K562 (cell line): ENCODE measurements at regions not wholly inside any gene's neighbourhood (a gene's known extent, or its start where the extent isn't known, plus 50 kb on each side); places are given as distances from the start of the nearest gene placed in this dataset.

Experiments used
- ATAC-seq: fragments of 200-7000 bp; cut with Tn5 transposase; 3 replicates; pipeline ENCODE4 v1.9.1; 2020; ENCODE audit warnings: moderate library complexity
- BruUV-seq: library from RNA; stranded (reverse); fragments of 400-500 nt; replicated peaks from 2 replicates; lab custom pipeline; 2021; lab: Mats Ljungman, UMichigan
- CTCF ChIA-PET: fragments of 300-600 bp; formaldehyde crosslinking; extraction: SDS; loops from one replicate; lab custom pipeline; 2021; ENCODE audit warnings: low intra/inter-chr PET ratio; lab: Yijun Ruan, JAX
- POLR2A ChIA-PET: fragments of 300-600, 350-650 bp; sonication (Branson Sonifier 250); formaldehyde crosslinking; extraction: SDS; loops from one replicate; lab custom pipeline; 2021; ENCODE audit warnings: antibody characterized with exemption, inconsistent platforms; lab: Yijun Ruan, JAX
- DNase-seq, 4 experiments: peaks; one replicate each; pipeline versions ENCODE4 v3.0.0 to v3.0.0-alpha.2; 2011 to 2018; ENCODE audit warnings: low spot score in 3 of 4, mixed read lengths in 3 of 4; ENCODE audit errors: extremely low read depth in 1 of 4
- FAIRE-seq: peaks from 2 replicates; lab custom pipeline; 2011; peaks lifted over from hg19 to GRCh38; lab: Jason Lieb, UNC
- H2AFZ ChIP-seq: 2 replicates; pipeline ENCODE4 v1.6.0; 2011; ENCODE audit warnings: low read depth, low read length, control low read depth, inconsistent platforms
- H3K27ac ChIP-seq: fragments of 200-600 bp; 3 replicates; pipeline ENCODE4 v1.8.0; 2011; ENCODE audit warnings: low read depth, mild to moderate bottlenecking, control low read depth, inconsistent platforms, low read length, moderate library complexity, mixed read lengths; ENCODE audit errors: extremely low read depth
- H3K27me3 ChIP-seq, 2 experiments: fragments of 300-600 bp in 1 of 2; 2 replicates in 1 of 2; 3 replicates in 1 of 2; pipeline versions ENCODE4 v1.6.0 to v1.8.0; 2011; ENCODE audit warnings: inconsistent platforms in 2 of 2, low read length in 2 of 2, mild to moderate bottlenecking in 1 of 2, mixed read lengths in 1 of 2, moderate library complexity in 1 of 2; ENCODE audit not compliant: control insufficient read depth in 2 of 2, insufficient read depth in 2 of 2
- H3K36me3 ChIP-seq: fragments of 300-600 bp; 3 replicates; pipeline ENCODE4 v1.8.0; 2011; ENCODE audit warnings: mild to moderate bottlenecking, low read length, inconsistent platforms; ENCODE audit not compliant: control insufficient read depth, insufficient read depth
- H3K4me1 ChIP-seq, 2 experiments: fragments of 200-600 bp in 1 of 2; replicated peaks in 1 of 2; 2 replicates in 1 of 2; 3 replicates in 1 of 2; pipeline versions ENCODE4 v1.5.1 to v1.8.0; 2011; ENCODE audit warnings: inconsistent platforms in 2 of 2, low read length in 2 of 2, mild to moderate bottlenecking in 1 of 2, mixed read lengths in 1 of 2, moderate library complexity in 1 of 2; ENCODE audit not compliant: control insufficient read depth in 2 of 2, insufficient read depth in 2 of 2
- H3K4me2 ChIP-seq: 2 replicates; pipeline ENCODE4 v1.6.1; 2011; ENCODE audit warnings: low read length, control low read depth, inconsistent platforms, mixed read lengths; ENCODE audit not compliant: insufficient read depth
- H3K4me3 ChIP-seq: fragments of 200-600 bp; sonication (generic), shearing (Covaris generic); 2 replicates; pipeline ENCODE4 v1.5.1; 2016; ENCODE audit warnings: control low read depth, inconsistent platforms
- H3K79me2 ChIP-seq: fragments of 200-600 bp; 3 replicates; pipeline ENCODE4 v1.8.0; 2011; ENCODE audit warnings: low read length, inconsistent platforms; ENCODE audit not compliant: control insufficient read depth, insufficient read depth
- H3K9ac ChIP-seq, 2 experiments: 2 replicates each; pipeline versions ENCODE4 v1.6.0 to v1.6.1; 2011; ENCODE audit warnings: low read depth in 2 of 2, low read length in 2 of 2, control low read depth in 1 of 2, inconsistent platforms in 1 of 2, mild to moderate bottlenecking in 1 of 2, mixed read lengths in 1 of 2; ENCODE audit not compliant: insufficient read depth in 1 of 2
- H3K9me1 ChIP-seq: one replicate; pipeline ENCODE4 v1.6.0; 2011; ENCODE audit warnings: inconsistent platforms, mild to moderate bottlenecking, low read length, moderate library complexity; ENCODE audit not compliant: control insufficient read depth, insufficient read depth
- H3K9me3 ChIP-seq: replicated peaks from 2 replicates; pipeline ENCODE4 v1.5.1; 2011; ENCODE audit warnings: low read depth, low read length, inconsistent platforms; ENCODE audit not compliant: control insufficient read depth, insufficient read depth
- H4K20me1 ChIP-seq: replicated peaks from 2 replicates; pipeline ENCODE4 v1.6.1; 2011; ENCODE audit warnings: low read length, inconsistent platforms, mixed read lengths; ENCODE audit not compliant: control insufficient read depth, insufficient read depth
- BDP1 ChIP-seq: IDR thresholded peaks from 3 replicates; pipeline ENCODE4 v1.6.1; 2011; ENCODE audit not compliant: insufficient read length, insufficient read depth
- FUS ChIP-seq: fragments of 200-400 bp; formaldehyde crosslinking; optimal IDR thresholded peaks from 2 replicates; pipeline ENCODE3; 2017; ENCODE audit warnings: low read depth, low read length
- HINFP ChIP-seq: fragments of 450-650 bp; conservative IDR thresholded peaks from 2 replicates; pipeline ENCODE4 v1.6.1; 2016; ENCODE audit warnings: missing genetic modification characterization, low read depth, mild to moderate bottlenecking, control low read depth, missing compliant biosample characterization
- NCOA1 ChIP-seq: fragments of 450-650 bp; IDR thresholded peaks from 2 replicates; pipeline ENCODE4 v1.6.1; 2016; ENCODE audit warnings: low read depth
- RBM25 ChIP-seq: fragments of 200-400 bp; formaldehyde crosslinking; IDR thresholded peaks from 2 replicates; pipeline ENCODE4 v1.6.1; 2018; ENCODE audit warnings: low read length, low read depth, moderate library complexity; ENCODE audit not compliant: severe bottlenecking
- TGIF2 ChIP-seq: sonication (generic); formaldehyde crosslinking; IDR thresholded peaks from 2 replicates; pipeline ENCODE4 v1.8.1; 2022; ENCODE audit warnings: mild to moderate bottlenecking, missing genetic modification reagents, moderate library complexity
- ZNF324 ChIP-seq: fragments of 250-450 bp; sonication (Bioruptor Pico); IDR thresholded peaks from 2 replicates; pipeline ENCODE4 v1.4.0; 2020; ENCODE audit warnings: mild to moderate bottlenecking
- ZNF507 ChIP-seq: conservative IDR thresholded peaks from 2 replicates; pipeline ENCODE4 v1.6.1; 2017; ENCODE audit warnings: missing genetic modification characterization, missing compliant biosample characterization
- ZNF584 ChIP-seq: fragments of 200-800 bp; sonication (Bioruptor generic); IDR thresholded peaks from 2 replicates; pipeline ENCODE4 v1.6.1; 2016; ENCODE audit warnings: low read depth, mild to moderate bottlenecking, missing genetic modification characterization, missing compliant biosample characterization
- WGBS: fragments of 100-300 bp; shearing (Covaris generic); methylation state at CpG from one replicate; pipeline ENCODE4 v1.1.6; 2016; ENCODE audit warnings: low coverage, mixed read lengths; ENCODE audit not compliant: insufficient coverage; ENCODE audit errors: missing lambda C conversion rate; 5-methylcytosine and 5-hydroxymethylcytosine counted together
- in situ Hi-C: fragments of 300-500 bp; cut with MboI; formaldehyde crosslinking; loops from 4 replicates; pipeline ENCODE4 v1.15.0; 2018; ENCODE audit warnings: inconsistent platforms, mixed read lengths
- intact Hi-C: fragments of 100-400 bp; cut with micrococcal nuclease; formaldehyde crosslinking; loops from 2 replicates; pipeline ENCODE4 v1.14.2; 2022

GRCh38 chr3:146801492-146801891, 196.3 kb upstream of the PLSCR5 start:
- POLR2A ChIA-PET = no interaction called here
- Histone ChIP-seq H3K27me3 (no peaks in the 10 kb centered on the region), H3K4me3 (no peak overlapping the region), H3K36me3 (no peaks in the 10 kb centered on the region), H3K9me1 (no peaks in the 10 kb centered on the region), H2AFZ (no peak overlapping the region), H3K9ac (no peak overlapping the region), H3K79me2 (no peaks in the 10 kb centered on the region), H3K27ac (no peak overlapping the region), H3K4me2 (no peak overlapping the region), H3K9me3 (no peaks in the 10 kb centered on the region), H4K20me1 (no peaks in the 10 kb centered on the region), H3K4me1 (no peaks in the 10 kb centered on the region)
- DNase-seq = no peak
- WGBS = 0% methylated on average over 2 of the region's 2 CpGs
- TF ChIP-seq ZNF507 = no peak
- TF ChIP-seq ZNF324 = no peak
- TF ChIP-seq NCOA1 = no peak
- TF ChIP-seq FUS = no peak
- TF ChIP-seq RBM25 = no peak
- TF ChIP-seq BDP1 = no peak
- TF ChIP-seq HINFP (tag) = no peak
- TF ChIP-seq ZNF584 (CRISPR knock-in tag) = no peak
- TF ChIP-seq TGIF2 = no peak
- no peak for FAIRE-seq
- ATAC-seq = no peak
- in situ Hi-C loops = no loop called here
- intact Hi-C loops = no loop called here
- CTCF ChIA-PET = no interaction called here
- no TSS peak for BruUV-seq
